CD14-positive monocyte (primary cell): ENCODE measurements at regions not wholly inside any gene's neighbourhood (a gene's known extent, or its start where the extent isn't known, plus 50 kb on each side); places are given as distances from the start of the nearest gene placed in this dataset.

ENCODE experiments used
- DNase-seq, 3 donors: peaks; one replicate each; pipeline ENCODE4 v3.0.0-alpha.2; 2011 to 2022
- H2AFZ ChIP-seq: 2 replicates; pipeline ENCODE4 v1.6.0; 2012; ENCODE audit warnings: mild to moderate bottlenecking, low read depth, low read length, inconsistent platforms; ENCODE audit not compliant: insufficient read depth, poor library complexity, severe bottlenecking
- H3K27ac ChIP-seq, 2 donors: 1 replicate in 1 of 2; 2 replicates in 1 of 2; pipeline ENCODE4 v1.5.1; 2012 to 2013; ENCODE audit warnings: low read length in 2 of 2, control low read depth in 1 of 2, inconsistent platforms in 1 of 2, low read depth in 1 of 2, mild to moderate bottlenecking in 1 of 2
- H3K27me3 ChIP-seq, 2 donors: one replicate each; pipeline versions ENCODE4 v1.6.0 to v1.6.1; 2011 to 2013; ENCODE audit warnings: low read length in 2 of 2; ENCODE audit not compliant: control insufficient read depth in 2 of 2, insufficient read depth in 2 of 2
- H3K36me3 ChIP-seq, 2 donors: replicated peaks in 1 of 2; 1 replicate in 1 of 2; 2 replicates in 1 of 2; pipeline versions ENCODE4 v1.5.1 to v1.6.1; 2012 to 2013; ENCODE audit warnings: low read length in 2 of 2, control low read depth in 1 of 2, inconsistent platforms in 1 of 2, mild to moderate bottlenecking in 1 of 2; ENCODE audit not compliant: insufficient read depth in 2 of 2, control insufficient read depth in 1 of 2
- H3K4me1 ChIP-seq, 2 donors: 1 replicate in 1 of 2; 2 replicates in 1 of 2; pipeline versions ENCODE4 v1.5.1 to v1.6.1; 2012 to 2013; ENCODE audit warnings: low read length in 2 of 2, control low read depth in 1 of 2, inconsistent platforms in 1 of 2, mild to moderate bottlenecking in 1 of 2, moderate library complexity in 1 of 2; ENCODE audit not compliant: insufficient read depth in 2 of 2, control insufficient read depth in 1 of 2
- H3K4me2 ChIP-seq: replicated peaks from 2 replicates; pipeline ENCODE3; 2012; ENCODE audit warnings: low read length, moderate library complexity, mild to moderate bottlenecking; ENCODE audit not compliant: poor library complexity, severe bottlenecking; ENCODE audit errors: extremely low read depth
- H3K4me3 ChIP-seq, 3 experiments: fragments of 200-600 bp in 1 of 3; sonication (generic) in 1 of 3; replicated peaks in 1 of 3; 1 replicate in 2 of 3; 2 replicates in 1 of 3; pipeline ENCODE4 v1.5.1; 2011 to 2013; ENCODE audit warnings: low read length in 3 of 3, mild to moderate bottlenecking in 3 of 3, control low read depth in 2 of 3, low read depth in 2 of 3, inconsistent platforms in 1 of 3, moderate library complexity in 1 of 3
- H3K79me2 ChIP-seq: 2 replicates; pipeline ENCODE4 v1.6.0; 2012; ENCODE audit warnings: mild to moderate bottlenecking, control low read depth, inconsistent platforms, low read length, moderate library complexity; ENCODE audit not compliant: insufficient read depth
- H3K9ac ChIP-seq: 2 replicates; pipeline ENCODE4 v1.6.0; 2017; ENCODE audit warnings: low read length, mild to moderate bottlenecking; ENCODE audit not compliant: insufficient read depth, poor library complexity, severe bottlenecking
- H3K9me3 ChIP-seq, 2 donors: replicated peaks in 1 of 2; 1 replicate in 1 of 2; 2 replicates in 1 of 2; pipeline versions ENCODE4 v1.5.1 to v1.6.1; 2012 to 2013; ENCODE audit warnings: low read length in 2 of 2, control low read depth in 1 of 2; ENCODE audit not compliant: control insufficient read depth in 1 of 2, insufficient read depth in 1 of 2
- H4K20me1 ChIP-seq: 2 replicates; pipeline ENCODE4 v1.6.0; 2012; ENCODE audit warnings: mild to moderate bottlenecking, low read length, control low read depth, moderate library complexity; ENCODE audit not compliant: insufficient read depth
- H3K27ac Mint-ChIP-seq, 7 donors: one replicate each; pipeline ENCODE4 v1.8.0; 2020; ENCODE audit warnings: mild to moderate bottlenecking in 7 of 7, mixed read lengths in 7 of 7, moderate library complexity in 6 of 7, inconsistent platforms in 2 of 7
- H3K27me3 Mint-ChIP-seq, 3 donors: one replicate each; pipeline ENCODE4 v1.8.0; 2021 to 2022; ENCODE audit warnings: low read depth in 3 of 3, mild to moderate bottlenecking in 3 of 3, mixed read lengths in 3 of 3, moderate library complexity in 3 of 3, inconsistent platforms in 1 of 3
- H3K36me3 Mint-ChIP-seq, 2 donors: one replicate each; pipeline ENCODE4 v1.8.0; 2020; ENCODE audit warnings: mixed read lengths in 2 of 2, inconsistent platforms in 1 of 2, mild to moderate bottlenecking in 1 of 2
- H3K4me1 Mint-ChIP-seq: one replicate; pipeline ENCODE4 v1.8.0; 2020; ENCODE audit warnings: mild to moderate bottlenecking, mixed read lengths
- H3K4me3 Mint-ChIP-seq, 2 donors: one replicate each; pipeline ENCODE4 v1.8.0; 2020; ENCODE audit warnings: mild to moderate bottlenecking in 2 of 2, mixed read lengths in 2 of 2, moderate library complexity in 1 of 2
- H3K9me3 Mint-ChIP-seq, 7 donors: one replicate each; pipeline ENCODE4 v1.8.0; 2020 to 2022; ENCODE audit warnings: mixed read lengths in 7 of 7, mild to moderate bottlenecking in 6 of 7, moderate library complexity in 6 of 7, inconsistent platforms in 2 of 7
- CTCF ChIP-seq: fragments of 200-600 bp; IDR thresholded peaks from one replicate; pipeline ENCODE4 v1.8.0; 2022; ENCODE audit warnings: antibody characterized with exemption, mild to moderate bottlenecking
- WGBS: methylation state at CpG from one replicate; pipeline ENCODE4 v1.1.5; 2013; ENCODE audit warnings: missing lambda C conversion rate; ENCODE audit not compliant: insufficient coverage; 5-methylcytosine and 5-hydroxymethylcytosine counted together
- intact Hi-C, 2 donors: fragments of 100-400 bp; cut with micrococcal nuclease; formaldehyde crosslinking; loops; one replicate each; pipeline versions ENCODE4 v1.15.0 to v1.15.1; 2023

GRCh38 chr9:13505797-13506196 is 226.3 kb upstream of the MPDZ start:
- intact Hi-C loops: no loop called here
- no peak overlapping the region for H3K4me3 ChIP-seq
- TF ChIP-seq CTCF: no peak

GRCh38 chr9:13503599-13503998 is 224.1 kb upstream of the MPDZ start:
- Mint-ChIP-seq H3K4me1 (no peaks in the 10 kb centered on the region), H3K9me3 (peaks cover 0 to 3% (median 2%) of the 10 kb centered on the region in 7 donors), H3K36me3 (no peaks in the 10 kb centered on the region), H3K4me3 (no peak overlapping the region), H3K27me3 (no peaks in the 10 kb centered on the region), H3K27ac (no peak overlapping the region)
- Histone ChIP-seq H3K27ac (no peak overlapping the region), H3K36me3 (no peaks in the 10 kb centered on the region), H3K79me2 (no peaks in the 10 kb centered on the region), H3K4me2 (no peak overlapping the region), H4K20me1 (no peaks in the 10 kb centered on the region), H3K9me3 (no peaks in the 10 kb centered on the region), H2AFZ (no peak overlapping the region), H3K27me3 (no peaks in the 10 kb centered on the region), H3K4me3 (no peak overlapping the region), H3K9ac (no peak overlapping the region), H3K4me1 (no peaks in the 10 kb centered on the region)
- WGBS: 88% methylated on average over 1 of the region's 2 CpGs
- intact Hi-C loops: no loop called here
- DNase-seq: no peak
- no peak for TF ChIP-seq CTCF

More at GRCh38 chr9:13505797-13506196, 226.3 kb upstream of the MPDZ start:
- H3K9ac ChIP-seq: no peak overlapping the region
- no peak overlapping the region for H3K4me3 Mint-ChIP-seq
- no peak overlapping the region for H3K4me2 ChIP-seq
- H4K20me1 ChIP-seq: no peaks in the 10 kb centered on the region
- no peaks in the 10 kb centered on the region for H3K36me3 Mint-ChIP-seq
- H3K27ac ChIP-seq: no peak overlapping the region
- H2AFZ ChIP-seq: no peak overlapping the region
- H3K27ac Mint-ChIP-seq: no peak overlapping the region
- H3K9me3 ChIP-seq: no peaks in the 10 kb centered on the region
- no peaks in the 10 kb centered on the region for H3K4me1 ChIP-seq
- H3K79me2 ChIP-seq: no peaks in the 10 kb centered on the region
- 80% methylated on average over 1 of the region's 3 CpGs for WGBS
- peaks cover 0 to 3% (median 2%) of the 10 kb centered on the region in 7 donors for H3K9me3 Mint-ChIP-seq
- H3K27me3 Mint-ChIP-seq: no peaks in the 10 kb centered on the region
- H3K36me3 ChIP-seq: no peaks in the 10 kb centered on the region
- H3K4me1 Mint-ChIP-seq: no peaks in the 10 kb centered on the region
- no peaks in the 10 kb centered on the region for H3K27me3 ChIP-seq
- DNase-seq: no peak
